ENCODE measurements at regions not wholly inside any gene's neighbourhood (a gene's known extent, or its start where the extent isn't known, plus 50 kb on each side); places are given as distances from the start of the nearest gene placed in this dataset.
"Not testable (repeated sequence)": the region's sequence is repeated elsewhere in the genome, so short reads cannot be mapped to it uniquely, and the experiment has no call there.

GRCh38 chr9:30292026-30292425, 2092.4 kb upstream of the ACO1 start:
- not testable (repeated sequence) for TF ChIP-seq CTCF (conservative IDR thresholded peaks at IDR 0.05); ZFX (IDR thresholded peaks at IDR 0.05)

Data from C4-2B (cell line).